OCI-LY1 (cell line): ENCODE measurements at regions not wholly inside any gene's neighbourhood (a gene's known extent, or its start where the extent isn't known, plus 50 kb on each side); places are given as distances from the start of the nearest gene placed in this dataset.

Experiments
- H2AFZ ChIP-seq: fragments of 200-600 bp; sonication (generic), shearing (Covaris generic); 2 replicates; pipeline ENCODE4 v1.6.0; 2014; ENCODE audit warnings: antibody characterized with exemption, mild to moderate bottlenecking, low read length
- H3F3A ChIP-seq: fragments of 200-600 bp; sonication (generic), shearing (Covaris generic); 2 replicates; pipeline ENCODE4 v1.6.0; 2014; ENCODE audit warnings: mild to moderate bottlenecking, antibody characterized with exemption, low read length, moderate library complexity; ENCODE audit not compliant: insufficient read depth
- H3K27ac ChIP-seq: fragments of 200-600 bp; sonication (generic); 2 replicates; pipeline ENCODE4 v1.5.1; 2014; ENCODE audit warnings: low read length, mixed run types, mild to moderate bottlenecking, low read depth; ENCODE audit not compliant: poor library complexity, severe bottlenecking
- H3K27me3 ChIP-seq: fragments of 200-600 bp; sonication (generic); 2 replicates; pipeline ENCODE4 v1.6.0; 2014; ENCODE audit warnings: antibody characterized with exemption, mild to moderate bottlenecking, low read length, moderate library complexity; ENCODE audit not compliant: insufficient read depth
- H3K36me3 ChIP-seq: fragments of 200-600 bp; sonication (generic); 2 replicates; pipeline ENCODE4 v1.6.1; 2014; ENCODE audit warnings: mild to moderate bottlenecking, antibody characterized with exemption, low read length, moderate library complexity, mixed read lengths; ENCODE audit not compliant: insufficient read depth
- H3K4me1 ChIP-seq: fragments of 200-600 bp; sonication (generic); 2 replicates; pipeline ENCODE4 v1.5.1; 2014; ENCODE audit warnings: mild to moderate bottlenecking, low read length, moderate library complexity; ENCODE audit not compliant: insufficient read depth, severe bottlenecking
- H3K4me2 ChIP-seq: fragments of 200-600 bp; sonication (generic), shearing (Covaris generic); 2 replicates; pipeline ENCODE4 v1.6.1; 2014; ENCODE audit warnings: low read length
- H3K4me3 ChIP-seq: fragments of 200-600 bp; sonication (generic); 2 replicates; pipeline ENCODE4 v1.5.1; 2014; ENCODE audit warnings: low read length, low read depth, mild to moderate bottlenecking, mixed read lengths; ENCODE audit not compliant: poor library complexity, severe bottlenecking
- H3K79me2 ChIP-seq: fragments of 200-600 bp; shearing (Covaris generic); 2 replicates; pipeline ENCODE4 v1.6.1; 2016; ENCODE audit warnings: mixed run types, low read length, mixed read lengths; ENCODE audit not compliant: insufficient read depth
- H3K9ac ChIP-seq: fragments of 200-600 bp; sonication (generic), shearing (Covaris generic); 2 replicates; pipeline ENCODE4 v1.6.1; 2014; ENCODE audit warnings: mild to moderate bottlenecking, low read length, mixed read lengths
- H3K9me2 ChIP-seq: fragments of 200-600 bp; sonication (generic), shearing (Covaris generic); 2 replicates; pipeline ENCODE4 v1.6.1; 2014; ENCODE audit warnings: low read depth, mild to moderate bottlenecking, low read length, mixed read lengths
- H3K9me3 ChIP-seq: fragments of 200-600 bp; shearing (Covaris generic); 2 replicates; pipeline ENCODE4 v1.6.1; 2014; ENCODE audit warnings: low read length, mixed read lengths
- H4K20me1 ChIP-seq: fragments of 200-600 bp; sonication (generic), shearing (Covaris generic); 2 replicates; pipeline ENCODE4 v1.6.0; 2016; ENCODE audit warnings: mild to moderate bottlenecking, low read length; ENCODE audit not compliant: insufficient read depth
- EZH2 ChIP-seq: fragments of 200-600 bp; sonication (generic), shearing (Covaris generic); IDR thresholded peaks from 2 replicates; pipeline ENCODE4 v1.8.0; 2017; ENCODE audit warnings: borderline replicate concordance, mixed run types, mild to moderate bottlenecking, antibody characterized with exemption, low read length, moderate library complexity, mixed read lengths
- TF ChIP-seq, protein P1 (sequence below): fragments of 200-600 bp; sonication (generic), shearing (Covaris generic); IDR thresholded peaks from 2 replicates; pipeline ENCODE4 v1.5.1; 2017; ENCODE audit warnings: mild to moderate bottlenecking, antibody characterized with exemption, low read length, moderate library complexity, mixed read lengths

DNA sequence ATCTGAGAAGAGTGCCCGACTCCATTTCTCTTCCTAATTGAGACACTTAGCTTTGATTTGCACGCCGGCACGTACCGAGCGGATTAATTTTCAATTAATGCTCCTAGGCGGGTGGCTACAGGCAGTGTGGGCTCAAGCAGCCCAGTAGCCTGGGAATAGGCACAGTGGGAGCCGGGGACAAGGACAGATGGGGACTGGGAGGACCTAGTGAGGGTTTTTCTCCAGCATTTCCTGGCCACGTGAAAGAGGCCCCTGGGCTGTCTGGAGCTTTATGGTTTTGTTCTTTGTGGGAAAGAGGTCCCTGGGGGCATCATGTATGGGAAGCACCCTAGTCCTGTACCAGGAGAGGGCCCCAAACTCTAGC lies 78.6 kb upstream of the CSF3R start:
- Histone ChIP-seq H3K79me2 (no peaks in the 10 kb centered on the region), H3K27me3 (no peaks in the 10 kb centered on the region), H3K4me2 (no peak overlapping the region), H3K36me3 (no peaks in the 10 kb centered on the region), H3K27ac (no peak overlapping the region), H3K4me1 (no peaks in the 10 kb centered on the region), H4K20me1 (no peaks in the 10 kb centered on the region), H2AFZ (no peak overlapping the region), H3K9me3 (no peaks in the 10 kb centered on the region), H3K9me2 (no peaks in the 10 kb centered on the region), H3K4me3 (no peak overlapping the region), H3F3A (no peaks in the 10 kb centered on the region), H3K9ac (no peak overlapping the region)
- TF ChIP-seq, protein P1, sequence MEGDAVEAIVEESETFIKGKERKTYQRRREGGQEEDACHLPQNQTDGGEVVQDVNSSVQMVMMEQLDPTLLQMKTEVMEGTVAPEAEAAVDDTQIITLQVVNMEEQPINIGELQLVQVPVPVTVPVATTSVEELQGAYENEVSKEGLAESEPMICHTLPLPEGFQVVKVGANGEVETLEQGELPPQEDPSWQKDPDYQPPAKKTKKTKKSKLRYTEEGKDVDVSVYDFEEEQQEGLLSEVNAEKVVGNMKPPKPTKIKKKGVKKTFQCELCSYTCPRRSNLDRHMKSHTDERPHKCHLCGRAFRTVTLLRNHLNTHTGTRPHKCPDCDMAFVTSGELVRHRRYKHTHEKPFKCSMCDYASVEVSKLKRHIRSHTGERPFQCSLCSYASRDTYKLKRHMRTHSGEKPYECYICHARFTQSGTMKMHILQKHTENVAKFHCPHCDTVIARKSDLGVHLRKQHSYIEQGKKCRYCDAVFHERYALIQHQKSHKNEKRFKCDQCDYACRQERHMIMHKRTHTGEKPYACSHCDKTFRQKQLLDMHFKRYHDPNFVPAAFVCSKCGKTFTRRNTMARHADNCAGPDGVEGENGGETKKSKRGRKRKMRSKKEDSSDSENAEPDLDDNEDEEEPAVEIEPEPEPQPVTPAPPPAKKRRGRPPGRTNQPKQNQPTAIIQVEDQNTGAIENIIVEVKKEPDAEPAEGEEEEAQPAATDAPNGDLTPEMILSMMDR, result no peak
- no peak for TF ChIP-seq EZH2

DNA sequence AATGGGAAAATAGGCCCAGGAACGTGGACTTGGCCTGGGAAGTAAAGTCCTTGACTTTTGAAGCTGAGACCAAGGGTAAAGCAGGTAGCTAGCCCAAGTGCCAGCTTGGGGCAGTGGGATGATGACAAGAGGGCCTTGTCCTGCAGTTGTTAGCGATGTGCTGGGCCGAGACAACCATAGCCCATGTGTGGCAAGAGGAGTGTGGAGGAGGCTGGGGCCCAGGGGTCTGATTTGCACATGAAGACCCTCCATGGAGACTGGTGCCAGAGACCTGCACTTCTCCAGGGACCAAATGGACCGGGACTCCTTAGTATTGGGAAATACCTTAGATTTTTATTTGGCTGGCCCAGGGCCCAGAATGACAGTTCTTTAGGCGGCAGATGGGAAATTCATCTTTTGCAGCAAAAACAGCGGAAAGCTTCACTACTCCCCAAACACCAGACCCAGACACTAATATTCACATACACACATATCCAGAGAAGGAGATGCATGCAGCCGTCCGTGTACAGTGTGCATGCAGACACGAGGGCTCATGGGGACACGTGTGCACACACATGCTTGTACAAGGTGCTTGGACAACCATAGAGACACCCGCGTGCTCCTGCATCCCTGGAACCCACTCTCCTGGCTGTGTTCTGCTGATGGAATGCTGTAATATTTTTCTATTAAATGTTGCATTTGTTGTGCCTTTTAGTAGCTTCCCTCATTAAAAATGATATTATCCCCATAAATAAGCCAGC lies 78.1 kb upstream of the CSF3R start:
- Histone ChIP-seq H3K9me2 (no peaks in the 10 kb centered on the region), H3K9me3 (no peaks in the 10 kb centered on the region), H3K27ac (no peak overlapping the region), H3K79me2 (no peaks in the 10 kb centered on the region), H4K20me1 (no peaks in the 10 kb centered on the region), H3K36me3 (no peaks in the 10 kb centered on the region), H3K4me3 (no peak overlapping the region), H3K9ac (no peak overlapping the region), H3F3A (no peaks in the 10 kb centered on the region), H2AFZ (no peak overlapping the region), H3K4me1 (no peaks in the 10 kb centered on the region), H3K4me2 (no peak overlapping the region), H3K27me3 (no peaks in the 10 kb centered on the region)
- TF ChIP-seq, protein P1, result no peak
- no peak for TF ChIP-seq EZH2

- Histone ChIP-seq H2AFZ (no peak overlapping the region), H3K27ac (no peak overlapping the region), H3K79me2 (no peaks in the 10 kb centered on the region), H3K4me2 (no peak overlapping the region), H3K27me3 (no peaks in the 10 kb centered on the region), H3K9ac (no peak overlapping the region), H3K4me1 (no peaks in the 10 kb centered on the region), H3K4me3 (no peak overlapping the region), H3K36me3 (no peaks in the 10 kb centered on the region), H3K9me3 (no peaks in the 10 kb centered on the region), H3K9me2 (no peaks in the 10 kb centered on the region), H4K20me1 (no peaks in the 10 kb centered on the region), H3F3A (no peaks in the 10 kb centered on the region)
- TF ChIP-seq, protein P1, result no peak
- TF ChIP-seq EZH2, result no peak
Measured at GRCh38 chr1:36560177-36560576, 77.5 kb upstream of the CSF3R start.
